AG04449 (cell line): ENCODE measurements at regions not wholly inside any gene's neighbourhood (a gene's known extent, or its start where the extent isn't known, plus 50 kb on each side); places are given as distances from the start of the nearest gene placed in this dataset.
"Not testable (repeated sequence)": the region's sequence is repeated elsewhere in the genome, so short reads cannot be mapped to it uniquely, and the experiment has no call there.

Experiments
- CTCF ChIA-PET: fragments of 350-600 bp; formaldehyde crosslinking; extraction: SDS; loops from one replicate; lab custom pipeline; 2021; ENCODE audit warnings: antibody characterized with exemption; lab: Yijun Ruan, JAX
- POLR2A ChIA-PET: fragments of 400-600, 350-600 bp; formaldehyde crosslinking; extraction: SDS; loops from one replicate; lab custom pipeline; 2020; ENCODE audit warnings: antibody characterized with exemption, inconsistent platforms; lab: Yijun Ruan, JAX
- DNase-seq: peaks from one replicate; pipeline ENCODE4 v3.0.0-alpha.2; 2010; ENCODE audit warnings: low read depth, low spot score
- H3K4me3 ChIP-seq: 2 replicates; pipeline ENCODE4 v1.5.1; 2011; ENCODE audit warnings: low read depth, mild to moderate bottlenecking, control low read depth, low read length
- TF ChIP-seq, protein P1 (sequence below): IDR thresholded peaks from one replicate; pipeline ENCODE4 v1.5.1; 2011; ENCODE audit warnings: mild to moderate bottlenecking, moderate library complexity, low read length, control low read depth, inconsistent platforms; ENCODE audit not compliant: insufficient read depth; ENCODE audit errors: missing control alignments

DNA sequence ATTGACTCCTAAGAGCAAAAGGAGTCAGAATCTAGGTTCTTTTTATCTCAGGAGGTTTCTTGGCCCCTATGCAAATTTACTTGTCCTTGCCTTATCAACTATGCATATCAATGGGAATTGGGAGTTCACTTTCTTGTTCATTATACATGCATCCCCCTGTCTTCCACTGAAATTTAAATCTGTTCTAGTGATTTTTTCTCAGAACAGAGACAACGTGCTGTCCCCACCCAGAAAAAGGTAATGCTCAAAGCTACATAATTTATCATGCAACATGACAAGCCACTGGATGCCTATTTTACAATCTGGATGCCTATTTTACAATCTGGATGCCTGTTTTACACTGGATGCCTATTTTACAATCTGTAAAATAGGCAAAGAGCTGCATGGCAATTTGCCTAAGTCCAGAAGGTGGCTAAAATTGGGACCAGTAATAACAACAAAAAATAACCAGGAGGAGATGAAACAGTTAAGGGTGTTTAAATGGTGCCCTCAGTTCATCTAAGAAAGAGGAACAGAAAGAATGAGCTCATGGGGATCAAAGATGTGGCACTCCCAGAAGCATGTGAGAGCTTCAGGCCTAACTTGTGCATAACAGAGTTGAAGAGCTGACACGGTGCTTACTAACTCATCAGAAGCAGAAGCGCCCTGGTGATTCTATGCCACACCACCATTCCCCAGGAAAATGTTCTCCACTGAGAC, 537.8 kb upstream of the BOD1L1 start:
- DNase-seq, result no peak
- ChIA-PET POLR2A (no interaction called here), CTCF (no interaction called here)
- H3K4me3 ChIP-seq, result no peak overlapping the region
- TF ChIP-seq, protein P1, sequence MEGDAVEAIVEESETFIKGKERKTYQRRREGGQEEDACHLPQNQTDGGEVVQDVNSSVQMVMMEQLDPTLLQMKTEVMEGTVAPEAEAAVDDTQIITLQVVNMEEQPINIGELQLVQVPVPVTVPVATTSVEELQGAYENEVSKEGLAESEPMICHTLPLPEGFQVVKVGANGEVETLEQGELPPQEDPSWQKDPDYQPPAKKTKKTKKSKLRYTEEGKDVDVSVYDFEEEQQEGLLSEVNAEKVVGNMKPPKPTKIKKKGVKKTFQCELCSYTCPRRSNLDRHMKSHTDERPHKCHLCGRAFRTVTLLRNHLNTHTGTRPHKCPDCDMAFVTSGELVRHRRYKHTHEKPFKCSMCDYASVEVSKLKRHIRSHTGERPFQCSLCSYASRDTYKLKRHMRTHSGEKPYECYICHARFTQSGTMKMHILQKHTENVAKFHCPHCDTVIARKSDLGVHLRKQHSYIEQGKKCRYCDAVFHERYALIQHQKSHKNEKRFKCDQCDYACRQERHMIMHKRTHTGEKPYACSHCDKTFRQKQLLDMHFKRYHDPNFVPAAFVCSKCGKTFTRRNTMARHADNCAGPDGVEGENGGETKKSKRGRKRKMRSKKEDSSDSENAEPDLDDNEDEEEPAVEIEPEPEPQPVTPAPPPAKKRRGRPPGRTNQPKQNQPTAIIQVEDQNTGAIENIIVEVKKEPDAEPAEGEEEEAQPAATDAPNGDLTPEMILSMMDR, result no peak

DNA sequence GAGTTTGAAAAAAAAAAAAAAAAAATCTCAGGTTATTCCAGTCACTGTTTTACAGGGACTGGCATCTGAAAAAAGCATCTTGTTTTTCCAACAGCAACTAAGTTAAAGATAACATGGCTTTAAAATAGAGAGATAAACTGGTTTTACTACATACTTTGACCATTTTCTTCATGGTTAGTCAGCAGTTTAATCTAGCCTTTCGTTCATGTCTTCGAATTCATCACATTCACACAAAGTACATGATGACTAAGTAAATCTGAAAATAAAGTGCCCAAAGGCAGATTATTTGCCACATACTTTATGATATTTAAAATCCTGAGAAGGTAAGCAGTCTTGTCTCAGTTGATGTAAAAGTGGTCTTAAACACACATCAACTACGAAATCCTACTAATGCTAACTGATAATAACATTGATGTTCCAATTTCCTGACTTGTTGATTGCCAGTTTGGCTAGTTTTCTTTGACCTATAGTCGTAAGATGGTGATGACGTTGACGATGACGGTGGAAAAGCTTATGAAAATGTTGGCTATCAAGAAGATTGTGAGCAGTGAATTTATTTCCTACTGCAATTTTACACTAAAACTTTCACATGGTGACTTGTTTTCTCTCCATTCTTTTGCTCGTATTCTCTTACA, 540.5 kb upstream of the BOD1L1 start:
- H3K4me3 ChIP-seq, result no peak overlapping the region
- ChIA-PET POLR2A (interaction anchor here (0.5 kb wide), 1 partner anchor 93 kb away, joined by 4 read pairs; no protein-coding TSS in a partner anchor), CTCF (interaction anchor here (0.9 to 1.5 kb wide), 3 partner anchors 22 to 514 kb away, joined by 3 to 4 read pairs (median 3); no protein-coding TSS in a partner anchor)
- TF ChIP-seq, protein P1, result no peak
- no peak for DNase-seq

DNA sequence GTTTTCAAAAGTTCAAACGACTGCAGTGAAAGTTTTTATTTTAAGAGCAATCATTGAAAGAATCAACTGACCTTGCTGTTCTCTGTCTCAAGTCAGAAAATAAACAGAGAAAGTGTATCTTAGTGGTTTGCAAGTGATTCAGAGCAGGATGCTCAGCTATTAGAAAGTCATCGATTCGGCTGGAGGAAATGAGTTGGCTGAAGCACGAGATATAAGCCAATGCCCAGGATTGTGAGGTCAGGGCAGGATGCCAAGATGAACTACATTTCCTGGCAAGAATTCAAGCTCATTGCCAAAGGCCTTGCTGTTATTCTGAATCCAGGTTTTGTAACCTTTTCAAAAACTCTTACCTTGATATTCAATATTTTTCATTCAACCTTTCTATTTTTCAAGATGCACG, 541.4 kb upstream of the BOD1L1 start:
- peak; percentile 44 for DNase-seq
- TF ChIP-seq, protein P1, result no peak
- H3K4me3 ChIP-seq, result no peak overlapping the region
- ChIA-PET CTCF (interaction anchor here (0.6 to 1.5 kb wide), 4 partner anchors 8 to 512 kb away, joined by 3 read pairs; no protein-coding TSS in a partner anchor), POLR2A (interaction anchor here (0.8 to 1.4 kb wide), 2 partner anchors 250 to 834 kb away, joined by 3 to 4 read pairs; no protein-coding TSS in a partner anchor)

DNA sequence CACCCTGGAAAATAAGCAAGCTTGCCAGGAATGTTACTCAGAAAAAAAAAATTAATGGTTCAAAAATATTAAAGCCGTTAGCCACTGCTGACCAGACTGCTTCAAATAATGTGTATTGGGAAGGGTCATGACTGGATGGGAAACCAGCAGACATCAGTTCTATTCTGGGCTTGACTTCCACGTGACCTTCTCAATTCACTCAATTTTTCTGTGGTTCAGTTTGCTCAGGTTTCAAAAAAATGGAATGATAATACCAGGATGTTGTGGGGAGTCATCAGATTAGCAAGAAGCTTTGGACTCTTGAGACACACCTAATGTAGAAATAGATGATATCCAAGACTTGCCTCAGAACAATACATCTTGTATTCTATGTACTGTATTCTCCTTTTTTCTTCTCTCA, 541.9 kb upstream of the BOD1L1 start:
- TF ChIP-seq, protein P1, result no peak
- CTCF ChIA-PET, result interaction anchor here (0.6 to 1.5 kb wide), 3 partner anchors 8 to 262 kb away, joined by 3 read pairs; no protein-coding TSS in a partner anchor
- H3K4me3 ChIP-seq, result no peak overlapping the region
- POLR2A ChIA-PET, result interaction anchor here (1.4 kb wide), 1 partner anchor 834 kb away, joined by 4 read pairs; no protein-coding TSS in a partner anchor
- DNase-seq, result no peak

DNA sequence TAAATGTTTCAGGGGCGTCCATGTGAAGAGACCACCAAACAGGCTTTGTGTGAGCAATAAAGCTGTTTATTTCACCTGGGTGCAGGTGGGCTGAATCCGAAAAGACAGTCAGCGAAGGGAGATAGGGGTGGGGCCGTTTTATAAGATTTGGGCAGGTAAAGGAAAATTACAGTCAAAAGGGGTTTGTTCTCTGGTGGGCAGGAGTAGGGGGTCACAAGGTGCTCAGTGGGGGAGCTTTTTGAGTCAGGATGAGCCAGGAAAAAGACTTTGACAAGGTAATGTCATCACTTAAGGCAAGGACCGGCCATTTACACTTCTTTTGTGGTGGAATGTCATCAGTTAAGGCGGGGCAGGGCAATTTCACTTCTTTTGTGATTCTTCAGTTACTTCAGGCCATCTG, 542.4 kb upstream of the BOD1L1 start:
- H3K4me3 ChIP-seq, DNase-seq: not testable (repeated sequence)
- CTCF ChIA-PET, result interaction anchor here (0.9 kb wide), 1 partner anchor 263 kb away, joined by 3 read pairs; no protein-coding TSS in a partner anchor
- POLR2A ChIA-PET, result interaction anchor here (1.4 kb wide), 1 partner anchor 833 kb away, joined by 4 read pairs; no protein-coding TSS in a partner anchor

DNA sequence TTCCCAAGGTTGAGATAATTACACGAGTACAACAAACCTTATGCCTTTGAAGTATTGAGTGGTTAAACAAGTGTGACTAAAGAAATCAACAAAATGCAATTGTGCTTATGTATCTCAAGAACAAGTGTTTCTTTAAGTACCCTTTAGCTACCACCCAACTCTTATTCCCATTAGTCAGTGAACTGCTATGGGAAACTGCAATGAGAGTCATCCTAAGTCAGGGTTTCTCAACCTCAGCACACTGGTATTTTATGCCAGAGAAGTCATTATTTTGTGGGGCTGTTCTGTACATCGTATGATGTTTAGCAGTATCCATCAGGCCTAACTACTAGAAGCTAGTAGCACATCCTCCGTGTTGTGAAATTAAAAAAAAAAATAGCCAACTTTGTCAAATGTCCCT, 549.1 kb upstream of the BOD1L1 start:
- H3K4me3 ChIP-seq, result no peak overlapping the region
- TF ChIP-seq, protein P1, result no peak
- POLR2A ChIA-PET, result no interaction called here
- DNase-seq, result no peak
- CTCF ChIA-PET, result no interaction called here
